ENCODE measurements at regions not wholly inside any gene's neighbourhood (a gene's known extent, or its start where the extent isn't known, plus 50 kb on each side); places are given as distances from the start of the nearest gene placed in this dataset.

DNA sequence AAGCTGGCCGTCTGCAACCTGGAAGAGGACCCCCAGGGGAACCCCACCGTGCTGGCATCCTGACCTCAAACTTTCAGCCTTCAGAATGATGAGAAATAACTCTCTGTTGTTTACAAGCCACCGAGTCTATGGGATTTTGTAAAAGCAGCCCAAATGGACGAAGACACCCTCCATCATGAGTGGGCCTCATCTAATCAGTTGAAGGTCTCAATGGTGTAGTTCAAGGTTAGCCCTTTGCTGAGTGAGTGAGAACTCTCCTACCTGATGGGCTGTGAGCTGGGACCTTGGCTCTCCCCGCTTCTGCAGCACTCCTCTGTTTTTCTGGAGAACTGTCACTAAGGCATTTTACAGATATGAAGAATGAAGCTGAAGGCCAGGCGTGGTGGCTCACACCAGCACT lies 325.9 kb upstream of the TNRC6C start (continued):
- TF ChIP-seq, protein P1, sequence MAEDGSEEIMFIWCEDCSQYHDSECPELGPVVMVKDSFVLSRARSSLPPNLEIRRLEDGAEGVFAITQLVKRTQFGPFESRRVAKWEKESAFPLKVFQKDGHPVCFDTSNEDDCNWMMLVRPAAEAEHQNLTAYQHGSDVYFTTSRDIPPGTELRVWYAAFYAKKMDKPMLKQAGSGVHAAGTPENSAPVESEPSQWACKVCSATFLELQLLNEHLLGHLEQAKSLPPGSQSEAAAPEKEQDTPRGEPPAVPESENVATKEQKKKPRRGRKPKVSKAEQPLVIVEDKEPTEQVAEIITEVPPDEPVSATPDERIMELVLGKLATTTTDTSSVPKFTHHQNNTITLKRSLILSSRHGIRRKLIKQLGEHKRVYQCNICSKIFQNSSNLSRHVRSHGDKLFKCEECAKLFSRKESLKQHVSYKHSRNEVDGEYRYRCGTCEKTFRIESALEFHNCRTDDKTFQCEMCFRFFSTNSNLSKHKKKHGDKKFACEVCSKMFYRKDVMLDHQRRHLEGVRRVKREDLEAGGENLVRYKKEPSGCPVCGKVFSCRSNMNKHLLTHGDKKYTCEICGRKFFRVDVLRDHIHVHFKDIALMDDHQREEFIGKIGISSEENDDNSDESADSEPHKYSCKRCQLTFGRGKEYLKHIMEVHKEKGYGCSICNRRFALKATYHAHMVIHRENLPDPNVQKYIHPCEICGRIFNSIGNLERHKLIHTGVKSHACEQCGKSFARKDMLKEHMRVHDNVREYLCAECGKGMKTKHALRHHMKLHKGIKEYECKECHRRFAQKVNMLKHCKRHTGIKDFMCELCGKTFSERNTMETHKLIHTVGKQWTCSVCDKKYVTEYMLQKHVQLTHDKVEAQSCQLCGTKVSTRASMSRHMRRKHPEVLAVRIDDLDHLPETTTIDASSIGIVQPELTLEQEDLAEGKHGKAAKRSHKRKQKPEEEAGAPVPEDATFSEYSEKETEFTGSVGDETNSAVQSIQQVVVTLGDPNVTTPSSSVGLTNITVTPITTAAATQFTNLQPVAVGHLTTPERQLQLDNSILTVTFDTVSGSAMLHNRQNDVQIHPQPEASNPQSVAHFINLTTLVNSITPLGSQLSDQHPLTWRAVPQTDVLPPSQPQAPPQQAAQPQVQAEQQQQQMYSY (CRISPR knock-in tag; IDR thresholded peaks at IDR 0.05) = no peak
- TF ChIP-seq ELF4 (CRISPR knock-in tag; IDR thresholded peaks at IDR 0.05; ENCODE audit: low read depth) = no peak
- no peak for TF ChIP-seq MXD4 (CRISPR knock-in tag; IDR thresholded peaks at IDR 0.05; ENCODE audit: borderline replicate concordance)
- no peak for TF ChIP-seq NR1H2 (CRISPR knock-in tag; IDR thresholded peaks at IDR 0.05)
- TF ChIP-seq FOXP1 (CRISPR knock-in tag; IDR thresholded peaks at IDR 0.05; ENCODE audit: borderline replicate concordance) = no peak
- TF ChIP-seq GTF2I (CRISPR knock-in tag; conservative IDR thresholded peaks at IDR 0.05) = no peak
- no peak for TF ChIP-seq ZNF263 (CRISPR knock-in tag; IDR thresholded peaks at IDR 0.05; ENCODE audit: low read depth)
- no peak for TF ChIP-seq ATF1 (CRISPR knock-in tag; IDR thresholded peaks at IDR 0.05)
- TF ChIP-seq SP1 (CRISPR knock-in tag; conservative IDR thresholded peaks at IDR 0.05) = no peak
- no peak for TF ChIP-seq HMGXB4 (CRISPR knock-in tag; IDR thresholded peaks at IDR 0.05)
- no peak for TF ChIP-seq PRRX2 (CRISPR knock-in tag; IDR thresholded peaks at IDR 0.05)
- TF ChIP-seq, protein P2, sequence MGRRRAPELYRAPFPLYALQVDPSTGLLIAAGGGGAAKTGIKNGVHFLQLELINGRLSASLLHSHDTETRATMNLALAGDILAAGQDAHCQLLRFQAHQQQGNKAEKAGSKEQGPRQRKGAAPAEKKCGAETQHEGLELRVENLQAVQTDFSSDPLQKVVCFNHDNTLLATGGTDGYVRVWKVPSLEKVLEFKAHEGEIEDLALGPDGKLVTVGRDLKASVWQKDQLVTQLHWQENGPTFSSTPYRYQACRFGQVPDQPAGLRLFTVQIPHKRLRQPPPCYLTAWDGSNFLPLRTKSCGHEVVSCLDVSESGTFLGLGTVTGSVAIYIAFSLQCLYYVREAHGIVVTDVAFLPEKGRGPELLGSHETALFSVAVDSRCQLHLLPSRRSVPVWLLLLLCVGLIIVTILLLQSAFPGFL (CRISPR knock-in tag; IDR thresholded peaks at IDR 0.05; ENCODE audit: borderline replicate concordance) = no peak

DNA sequence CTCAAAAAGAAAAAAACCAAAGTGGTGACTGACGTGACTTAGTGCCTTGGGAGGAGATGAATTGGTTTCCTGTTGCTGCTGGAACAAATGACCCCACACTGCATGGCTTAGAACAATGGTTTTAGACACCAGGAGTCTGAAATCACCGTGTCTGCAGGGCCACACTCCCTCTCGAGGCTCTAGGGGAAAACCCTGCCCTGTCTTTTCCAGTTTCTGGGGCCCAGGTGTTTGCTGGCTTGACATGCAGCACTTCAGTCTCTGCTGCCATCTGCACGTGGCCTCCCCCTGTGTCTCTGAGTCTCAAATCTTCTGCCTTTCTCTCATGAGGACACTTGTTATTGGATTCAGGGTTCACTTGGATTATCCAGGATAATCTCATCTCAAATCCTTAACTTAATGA lies 323.8 kb upstream of the TNRC6C start:
- no peaks in the 10 kb centered on the region for H3K9me3 Mint-ChIP-seq
- no peak for ATAC-seq

More for the DNA sequence above, 323.8 kb upstream of the TNRC6C start:
- ChIA-PET CTCF (no interaction called here), POLR2A (no interaction called here)
- Mint-ChIP-seq H3K27ac (no peak overlapping the region), H3K4me3 (no peak overlapping the region), H3K36me3 (no peaks in the 10 kb centered on the region), H3K27me3 (ENCODE audit: low read depth) (no peaks in the 10 kb centered on the region; the same call in 1 of the 2 replicates), H3K4me1 (peaks cover 10% of the 10 kb centered on the region)
- no peak for TF ChIP-seq NFE2L1 (CRISPR knock-in tag; IDR thresholded peaks at IDR 0.05)
- no peak for TF ChIP-seq PRRX2 (CRISPR knock-in tag; IDR thresholded peaks at IDR 0.05)
- TF ChIP-seq SMAD3 (CRISPR knock-in tag; IDR thresholded peaks at IDR 0.05; ENCODE audit: borderline replicate concordance) = no peak
- TF ChIP-seq NR2C2 (CRISPR knock-in tag; IDR thresholded peaks at IDR 0.05) = no peak
- no peak for TF ChIP-seq KAT7 (CRISPR knock-in tag; IDR thresholded peaks at IDR 0.05; ENCODE audit: borderline replicate concordance)
- no peak for TF ChIP-seq CDX4 (CRISPR knock-in tag; IDR thresholded peaks at IDR 0.05; ENCODE audit: borderline replicate concordance)
- no peak for TF ChIP-seq ATF3 (CRISPR knock-in tag; conservative IDR thresholded peaks at IDR 0.05)
- TF ChIP-seq SOX15 (CRISPR knock-in tag; IDR thresholded peaks at IDR 0.05) = no peak
- TF ChIP-seq NR3C1 (CRISPR knock-in tag; conservative IDR thresholded peaks at IDR 0.05; ENCODE audit: low read depth) = no peak
- TF ChIP-seq ZNF317 (CRISPR knock-in tag; IDR thresholded peaks at IDR 0.05; ENCODE audit: borderline replicate concordance, low read depth) = no peak
- no peak for TF ChIP-seq ZNF232 (CRISPR knock-in tag; IDR thresholded peaks at IDR 0.05)
- DNase-seq (ENCODE audit: low spot score) = no peak

Data from WTC11 (cell line).